HG03342 (cell line): ENCODE measurements at regions not wholly inside any gene's neighbourhood (a gene's known extent, or its start where the extent isn't known, plus 50 kb on each side); places are given as distances from the start of the nearest gene placed in this dataset.

Source experiments
- ATAC-seq: cut with Tn5 transposase; IDR thresholded peaks from one replicate; pipeline ENCODE4 v1.9.1; 2021; ENCODE audit warnings: mild to moderate bottlenecking, moderate library complexity; ENCODE audit not compliant: unreplicated experiment

DNA sequence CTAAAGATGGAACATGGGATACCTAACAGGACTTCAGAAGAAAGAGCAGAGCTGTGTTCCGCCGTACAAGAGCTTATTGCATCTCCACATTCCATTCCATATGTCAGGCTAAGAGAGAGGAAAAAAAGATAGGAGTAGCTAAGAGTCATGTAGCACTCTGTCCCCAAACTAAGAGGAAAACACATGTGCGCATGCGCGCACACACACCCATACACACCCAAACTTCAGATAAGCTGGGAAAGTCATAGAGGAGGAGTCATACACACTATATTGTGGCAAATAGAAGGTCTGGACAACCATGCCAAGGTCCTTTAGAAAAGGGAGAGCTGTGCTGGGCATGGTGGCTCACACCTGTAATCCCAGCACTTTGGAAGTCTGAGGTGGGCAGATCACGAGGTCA is 132.4 kb downstream of the RAB11FIP2 start:
- no peak for ATAC-seq

DNA sequence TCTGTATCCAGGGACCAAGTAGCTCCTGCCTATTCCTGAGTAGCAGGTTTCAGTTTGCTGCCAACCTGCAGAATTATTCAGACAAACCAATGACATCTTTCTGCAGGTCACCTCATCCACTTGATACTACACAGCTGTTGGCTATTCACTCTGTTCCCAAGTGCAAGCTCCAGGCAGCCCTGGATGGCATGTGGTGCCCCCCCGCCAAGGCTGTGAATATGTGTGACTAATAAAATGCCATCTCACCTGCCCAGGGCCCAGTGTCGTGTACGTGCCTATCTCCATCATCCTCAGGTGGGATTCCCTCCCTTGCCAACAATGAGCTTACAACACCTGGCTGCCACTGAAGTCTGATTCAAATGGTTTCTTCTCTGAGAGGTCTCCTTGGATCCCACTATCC is 125.8 kb downstream of the RAB11FIP2 start:
- ATAC-seq = no peak

DNA sequence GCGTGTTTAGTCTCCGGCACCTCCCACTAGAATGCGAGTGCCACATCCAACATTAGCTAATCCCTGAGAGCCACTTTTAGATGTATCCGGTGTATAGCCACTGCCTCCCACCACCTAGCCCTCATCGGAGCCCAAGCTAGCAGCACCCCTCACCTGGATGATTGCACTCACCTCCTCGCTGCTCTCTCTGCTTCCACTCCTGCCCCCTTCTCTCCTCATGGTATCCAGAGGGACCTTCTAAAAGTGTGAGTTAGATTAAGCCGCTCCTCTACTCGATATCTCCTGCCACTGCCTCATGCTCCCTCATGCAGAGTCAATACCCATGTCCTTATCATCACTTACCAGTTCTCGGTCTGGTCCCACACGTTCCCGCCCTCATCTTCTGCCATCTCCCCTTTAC is 125.3 kb downstream of the RAB11FIP2 start:
- ATAC-seq = no peak

DNA sequence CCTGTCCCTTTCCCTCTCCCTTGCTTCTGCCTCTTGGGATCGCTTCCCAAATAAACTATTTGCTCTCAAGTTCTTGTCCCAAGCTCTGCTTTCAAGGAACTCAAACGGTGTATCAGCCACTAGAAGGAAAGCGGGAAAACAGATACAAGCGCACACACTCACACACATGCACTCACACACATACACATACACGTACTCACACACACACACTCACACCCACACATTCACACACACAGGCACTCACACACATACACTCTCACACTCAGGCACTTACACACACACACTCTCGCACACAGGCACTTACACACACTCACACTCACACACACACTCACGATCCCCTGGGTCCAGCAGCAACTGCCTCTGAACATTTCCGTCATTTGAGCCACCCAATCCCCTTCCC is 121.9 kb downstream of the RAB11FIP2 start:
- ATAC-seq = no peak

DNA sequence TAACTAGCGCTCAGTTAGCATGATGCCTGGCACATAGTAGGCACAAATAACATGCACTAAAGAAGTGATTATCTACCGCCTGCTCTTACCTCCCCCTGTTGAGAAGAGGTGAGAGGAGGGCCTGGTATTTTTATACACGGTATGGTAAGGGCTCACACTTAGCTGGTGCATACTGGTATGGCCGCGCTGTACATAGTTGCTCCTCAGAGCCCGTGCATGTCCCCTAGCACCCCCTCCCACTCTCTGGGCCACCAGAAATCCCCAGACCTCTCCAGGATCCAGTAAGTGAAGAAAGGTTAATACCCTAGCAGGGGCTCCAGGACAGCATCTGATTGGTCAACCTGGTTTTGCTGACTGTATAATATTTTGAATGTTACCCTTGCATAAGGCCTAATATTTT is 121.4 kb downstream of the RAB11FIP2 start:
- ATAC-seq = no peak

DNA sequence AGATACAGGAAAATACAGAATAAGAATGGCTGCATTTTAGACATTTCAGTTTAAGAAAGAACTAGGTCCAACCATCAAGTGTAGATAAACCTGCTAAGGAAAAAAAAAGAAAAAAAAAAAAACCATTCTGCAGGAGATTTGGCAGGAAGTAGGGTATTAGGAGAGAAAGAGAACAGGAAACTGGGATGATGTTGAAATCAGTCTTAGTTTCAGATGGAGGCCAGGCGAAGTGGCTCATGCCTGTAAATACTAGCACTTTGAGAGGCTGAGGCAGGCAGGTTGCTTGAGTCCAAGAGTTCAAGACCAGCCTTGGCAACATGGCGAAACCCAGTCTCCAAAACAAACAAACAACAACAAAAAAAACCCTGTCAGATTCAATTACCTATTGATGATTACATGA is 120.2 kb downstream of the RAB11FIP2 start:
- no peak for ATAC-seq

DNA sequence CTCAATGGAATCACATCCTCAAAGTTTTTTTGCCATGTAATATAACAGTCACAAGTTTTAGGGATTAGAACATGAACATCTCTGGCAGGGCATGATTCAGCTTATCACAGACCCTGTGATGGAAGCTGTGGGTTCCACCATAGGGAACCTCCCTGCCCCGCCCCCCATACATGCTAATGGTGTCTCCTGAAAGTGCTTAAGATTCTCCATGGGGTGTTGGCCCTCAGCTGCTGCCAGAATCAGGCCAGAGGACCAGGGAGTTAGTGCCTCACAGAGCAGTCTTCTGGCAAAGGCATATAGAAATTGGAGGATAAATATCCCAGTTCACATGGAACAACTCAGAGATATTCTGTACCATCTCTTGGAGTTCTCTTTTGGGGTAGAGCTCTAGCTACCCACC is 119.4 kb downstream of the RAB11FIP2 start:
- ATAC-seq = no peak

DNA sequence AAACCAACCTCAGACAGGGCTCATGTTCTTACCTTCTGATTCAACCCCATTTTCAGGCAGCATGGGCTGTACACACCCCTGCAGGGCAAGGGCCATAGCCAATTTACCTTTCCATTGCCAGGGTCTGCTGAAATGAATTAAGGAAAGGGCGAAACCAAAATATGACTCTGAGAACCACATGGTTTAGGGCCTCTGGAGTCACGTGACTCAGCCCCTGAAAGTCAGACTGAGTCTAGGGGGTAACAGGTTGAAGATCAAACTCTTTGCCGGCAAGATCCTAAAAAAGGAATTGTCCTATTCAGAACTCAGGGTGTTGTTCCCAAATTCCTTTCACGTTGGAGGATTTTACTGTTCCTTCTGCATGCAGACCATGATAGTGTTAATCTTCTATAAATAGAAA is 118.9 kb downstream of the RAB11FIP2 start:
- ATAC-seq = no peak

DNA sequence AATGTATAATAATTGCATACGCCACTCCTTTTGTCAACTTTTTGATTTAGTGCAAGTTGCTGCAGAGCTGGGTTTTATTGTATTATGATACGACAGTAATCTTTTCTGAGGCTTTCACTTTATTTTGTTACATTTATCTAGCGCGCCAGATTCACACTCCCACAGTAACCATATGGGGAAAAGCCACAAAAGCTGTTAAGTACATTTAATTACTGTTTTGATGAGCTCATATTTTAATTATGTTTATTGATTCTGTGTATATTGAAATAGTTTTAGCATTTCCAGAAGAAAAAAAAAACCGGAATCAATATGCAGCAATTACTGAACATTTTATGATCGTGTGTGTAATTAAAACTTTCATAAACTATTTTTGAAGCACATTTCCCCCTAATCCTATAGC is 118.5 kb downstream of the RAB11FIP2 start:
- no peak for ATAC-seq

DNA sequence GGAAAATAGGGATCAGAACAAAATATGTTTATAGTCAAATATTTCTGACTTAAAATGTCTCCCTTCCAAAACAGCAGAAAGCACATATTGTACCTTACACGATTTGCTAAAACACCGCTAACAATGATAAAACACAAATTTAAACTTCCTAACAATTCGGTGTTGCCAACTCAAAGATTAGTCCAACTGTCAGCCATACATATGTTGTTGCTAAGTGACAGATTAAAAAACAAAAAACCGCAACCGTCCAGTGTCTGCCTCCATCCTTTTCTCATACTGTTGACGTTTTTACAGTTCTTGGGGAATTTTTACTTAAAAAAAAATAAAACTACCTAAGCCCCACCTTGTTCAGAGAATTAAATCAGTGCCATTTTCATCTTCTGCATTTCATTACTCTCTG is 118.0 kb downstream of the RAB11FIP2 start:
- no peak for ATAC-seq

DNA sequence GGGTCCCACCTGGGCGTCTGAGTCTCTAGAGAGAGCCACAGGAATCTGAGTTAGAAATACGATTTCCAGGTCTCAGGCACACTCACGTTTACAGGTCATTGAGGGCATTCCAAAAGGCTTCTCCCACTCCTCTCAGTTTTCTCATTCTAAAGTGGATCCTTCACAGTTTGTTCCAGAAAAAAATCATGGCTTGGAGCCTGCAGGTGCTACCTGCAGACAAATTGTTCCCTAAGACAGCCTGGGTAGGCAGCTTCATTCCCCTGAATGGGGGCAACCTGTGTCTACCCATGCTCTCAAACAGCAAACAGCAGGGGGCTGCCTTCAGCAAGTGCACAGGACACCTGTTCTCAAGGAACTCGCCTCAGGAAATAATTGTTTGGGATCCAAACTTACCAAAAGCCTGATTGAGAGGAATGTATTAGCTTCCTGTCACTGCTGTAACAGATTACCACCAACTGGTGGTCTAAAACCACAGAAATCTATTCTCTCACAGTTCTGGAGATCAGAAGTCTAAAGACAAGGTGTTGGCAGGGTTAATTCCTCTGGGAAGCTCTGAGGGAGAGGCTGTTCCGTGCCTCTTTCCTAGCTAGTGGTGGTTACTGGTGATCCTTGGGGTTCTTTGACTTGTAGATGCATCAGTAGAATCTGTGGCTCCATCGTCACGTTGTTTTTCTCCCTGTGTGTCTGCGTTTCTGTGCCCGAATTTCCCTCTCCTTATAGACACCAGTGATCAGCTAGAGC is 117.2 kb downstream of the RAB11FIP2 start:
- no peak for ATAC-seq

DNA sequence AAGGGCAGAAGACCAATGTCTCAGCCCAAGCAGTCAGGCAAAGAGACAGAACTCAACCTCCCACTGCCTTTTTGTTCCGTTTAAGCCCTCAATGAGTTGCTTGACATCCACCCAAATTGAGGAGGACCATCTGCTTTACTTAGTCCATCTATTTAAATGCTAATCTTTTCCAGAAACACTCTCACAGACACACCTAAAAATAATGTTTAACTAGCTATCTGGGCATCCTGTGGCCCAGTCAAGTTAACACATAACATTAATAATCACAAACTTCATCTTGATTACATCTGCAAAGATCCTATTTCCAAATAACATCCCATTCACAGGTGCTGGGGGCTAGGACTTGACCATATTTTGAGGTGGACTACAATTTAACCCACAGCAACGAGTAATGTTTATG is 115.7 kb downstream of the RAB11FIP2 start:
- ATAC-seq = no peak

DNA sequence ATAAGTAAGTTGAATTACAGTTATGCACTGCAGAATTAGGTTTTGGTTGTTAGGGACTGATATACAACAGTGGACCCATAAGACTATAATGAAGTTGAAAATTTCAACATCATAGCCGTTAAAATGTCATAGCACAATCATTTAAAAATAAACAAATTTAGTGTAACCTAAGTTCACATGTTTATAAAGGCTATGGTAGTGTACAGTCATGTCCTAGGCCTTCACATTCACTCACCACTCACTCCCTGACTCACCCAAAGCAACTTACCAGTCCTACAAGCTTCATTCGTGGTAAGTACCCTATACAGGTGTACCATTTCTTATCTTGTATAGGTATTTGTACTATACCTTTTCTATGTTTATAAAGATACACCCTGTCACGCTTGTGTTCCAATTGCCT is 113.7 kb downstream of the RAB11FIP2 start:
- ATAC-seq = no peak

DNA sequence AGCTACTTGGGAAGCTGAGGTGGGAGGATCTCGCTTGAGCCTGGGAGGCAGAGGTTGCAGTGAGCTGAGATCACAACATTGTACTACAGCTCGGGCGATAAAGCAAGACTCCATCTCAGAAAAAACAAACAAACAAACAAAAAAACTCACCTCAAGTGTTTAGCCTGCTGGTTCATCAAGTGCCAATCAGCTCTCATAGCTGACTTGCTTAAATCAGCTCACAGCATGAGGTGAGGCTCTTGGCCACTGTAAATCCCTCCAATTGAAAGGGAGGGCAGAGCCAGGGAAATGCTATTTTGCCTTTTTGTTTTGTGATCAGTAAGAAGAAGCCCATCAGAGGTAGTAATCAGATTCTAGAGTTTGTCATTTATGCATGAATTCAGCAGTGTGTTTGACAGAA is 112.3 kb downstream of the RAB11FIP2 start:
- ATAC-seq = no peak

DNA sequence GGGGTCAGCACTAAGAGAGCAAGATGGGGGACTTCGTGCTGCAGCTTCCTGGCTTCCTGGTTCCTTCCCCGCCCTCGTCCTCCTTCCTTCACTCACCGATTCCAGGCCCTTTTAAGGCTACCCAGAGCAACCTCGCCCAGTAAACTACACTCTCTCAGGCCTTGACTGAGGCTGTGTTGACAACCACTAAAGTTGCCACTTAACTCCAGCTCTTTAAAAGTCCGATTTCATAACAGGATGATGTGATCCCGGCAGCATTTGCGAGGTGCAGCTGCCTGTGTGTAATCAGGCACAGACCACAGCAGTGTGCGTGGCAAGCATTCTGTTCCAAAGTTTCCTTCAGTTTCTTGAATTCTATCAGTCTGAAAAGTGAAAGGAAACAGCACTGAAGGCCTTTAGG is 110.6 kb downstream of the RAB11FIP2 start:
- ATAC-seq = no peak

DNA sequence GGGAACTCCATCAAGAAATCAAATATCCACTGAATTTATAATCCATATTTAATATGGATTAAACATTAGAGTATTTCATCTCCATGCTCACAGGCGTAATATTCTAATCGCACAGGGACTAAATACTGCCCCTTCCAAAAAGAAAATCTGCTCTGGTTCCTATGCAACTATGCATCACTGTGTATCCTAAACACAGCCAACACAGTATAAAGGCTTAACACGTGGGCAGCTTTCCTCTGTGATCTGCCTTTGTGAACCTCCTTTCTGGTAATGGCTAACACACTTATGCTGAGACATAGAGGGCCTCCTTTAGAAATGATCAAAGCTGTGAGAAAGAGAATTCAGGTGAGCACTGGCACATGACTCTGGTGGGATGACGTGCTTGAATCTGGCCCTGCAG is 110.2 kb downstream of the RAB11FIP2 start:
- ATAC-seq = no peak

DNA sequence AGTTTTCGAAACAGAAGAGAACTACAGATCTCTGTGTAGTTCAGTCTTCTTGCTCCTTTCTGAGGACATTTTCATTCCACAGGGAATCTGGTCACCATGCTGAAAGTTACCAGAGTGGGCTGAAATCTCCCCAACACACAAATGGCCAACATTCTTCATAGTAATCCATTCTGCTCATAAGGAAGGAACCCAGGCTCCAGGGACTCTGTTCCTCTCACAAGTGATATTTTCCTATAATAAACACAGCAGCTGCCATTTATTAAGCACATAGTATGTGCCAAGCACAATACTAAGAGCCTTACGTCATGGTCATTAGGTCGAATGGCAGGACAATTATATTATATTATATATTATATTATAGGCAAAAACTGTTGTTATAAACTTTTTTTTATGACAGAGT is 109.8 kb downstream of the RAB11FIP2 start:
- no peak for ATAC-seq

DNA sequence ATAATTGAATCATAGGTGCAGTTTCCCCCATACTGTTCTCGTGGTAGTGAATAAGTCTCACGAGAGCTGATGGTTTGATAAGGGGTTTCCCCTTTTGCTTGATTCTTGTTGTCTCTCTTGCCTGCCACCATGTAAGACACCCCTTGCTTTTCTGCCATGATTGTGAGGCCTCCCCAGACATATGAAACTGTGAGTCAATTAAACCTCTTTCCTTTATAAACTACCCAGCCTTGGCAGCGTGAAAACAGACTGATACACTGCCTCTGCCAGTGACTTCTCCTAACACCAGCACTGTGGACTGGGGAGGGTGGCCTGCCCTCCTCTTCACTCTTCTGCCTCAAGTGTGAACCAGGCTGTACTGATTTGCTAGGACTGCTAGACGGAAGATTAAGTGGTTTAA is 108.6 kb downstream of the RAB11FIP2 start:
- ATAC-seq = no peak

DNA sequence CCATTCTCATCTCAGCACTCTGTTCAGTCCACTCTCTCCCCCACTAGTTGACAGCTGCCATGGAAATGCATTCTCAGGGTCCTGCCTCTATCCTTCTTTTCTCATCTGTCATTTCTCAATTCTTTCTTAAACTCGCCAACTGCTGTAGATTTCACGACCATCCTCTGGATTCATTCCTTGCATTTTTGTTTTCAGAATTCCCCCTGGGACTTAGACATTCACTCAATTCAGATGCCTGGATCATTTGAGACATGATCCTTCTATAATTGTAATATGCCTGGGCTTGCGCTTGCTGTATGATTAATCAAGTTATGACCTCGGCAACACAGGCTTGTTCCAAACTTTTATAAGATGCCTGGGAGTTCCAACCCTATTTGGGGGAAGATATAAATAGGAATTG is 104.5 kb downstream of the RAB11FIP2 start:
- no peak for ATAC-seq

DNA sequence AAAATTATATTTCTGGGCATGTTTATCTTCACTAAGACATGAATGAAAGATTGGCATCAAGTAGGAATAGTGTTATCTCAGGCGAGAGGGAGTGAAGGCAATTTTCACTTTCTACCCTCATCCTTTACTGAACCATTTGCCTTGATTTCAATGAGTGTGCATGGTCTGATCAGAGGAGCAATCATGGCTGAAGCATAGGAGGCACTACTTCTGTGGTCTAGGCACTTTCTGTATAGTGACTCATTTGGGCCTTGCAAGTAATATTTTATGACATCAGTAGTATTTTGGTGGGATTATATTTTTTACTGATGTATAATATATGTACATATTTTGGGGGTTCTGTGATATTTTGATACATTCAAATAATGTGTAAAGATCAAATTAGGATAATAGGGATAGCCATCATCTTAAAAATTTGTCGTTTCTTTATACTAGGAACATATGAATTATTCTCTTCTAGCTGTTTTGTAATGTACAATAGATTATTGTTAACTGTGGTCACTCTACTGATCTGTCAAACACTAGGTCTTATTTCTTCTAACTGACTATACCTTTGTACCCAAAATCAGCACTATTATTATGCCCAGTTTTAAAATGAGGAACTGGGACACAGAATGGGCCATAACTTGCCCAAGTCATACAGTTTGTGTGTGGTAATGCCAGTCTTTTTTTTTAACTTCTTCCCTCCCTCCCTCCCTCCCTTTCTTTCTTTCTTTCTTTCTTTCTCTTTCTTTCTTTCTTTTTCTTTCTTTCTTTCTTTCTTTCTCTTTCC is 101.9 kb downstream of the RAB11FIP2 start:
- no peak for ATAC-seq

DNA sequence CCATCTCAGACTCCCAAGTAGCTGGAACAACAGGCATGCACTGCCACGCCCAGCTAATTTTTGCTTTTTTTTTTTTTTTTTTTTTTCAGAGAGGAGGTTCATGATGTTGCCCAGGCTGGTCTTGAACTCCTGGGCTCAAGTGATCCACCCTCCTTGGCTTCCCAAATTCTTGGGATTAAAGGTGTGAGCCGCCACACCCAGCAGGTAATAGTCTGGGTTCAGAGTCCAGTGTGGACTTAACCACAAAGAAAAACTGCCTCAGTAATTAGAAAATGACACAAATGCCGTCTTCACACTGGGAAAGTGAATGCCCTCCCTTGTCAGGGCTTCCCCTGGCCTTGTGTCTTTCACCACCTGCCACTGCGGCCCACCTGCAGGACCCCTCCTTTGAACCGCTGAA is 101.1 kb downstream of the RAB11FIP2 start:
- ATAC-seq = no peak

DNA sequence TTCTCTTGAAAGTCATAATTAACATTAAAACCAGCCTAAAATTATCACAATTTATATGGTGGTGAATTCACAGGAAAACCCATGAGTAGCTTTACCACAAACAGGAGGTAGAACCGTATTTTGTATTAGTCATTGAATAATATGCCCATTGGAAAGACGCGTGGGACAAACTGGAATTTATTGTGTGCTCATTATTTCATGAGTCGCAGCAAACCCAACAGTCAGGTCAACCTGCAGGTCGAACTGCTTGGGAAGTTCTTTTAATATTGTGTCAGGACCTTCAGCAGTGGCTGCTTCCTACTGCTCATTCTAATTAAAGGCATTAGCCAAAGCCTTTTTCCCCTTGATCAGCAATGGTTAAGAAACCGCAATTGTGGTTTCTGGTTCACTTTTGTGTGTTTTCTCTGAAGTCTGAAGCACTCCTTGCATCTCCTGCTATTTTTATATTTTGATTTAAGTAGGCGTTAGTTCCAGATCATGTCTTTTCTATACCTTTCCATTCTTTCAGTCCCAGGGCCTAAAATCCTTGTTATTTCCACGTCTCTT is 100.1 kb downstream of the RAB11FIP2 start:
- no peak for ATAC-seq
